ENCODE measurements at regions not wholly inside any gene's neighbourhood (a gene's known extent, or its start where the extent isn't known, plus 50 kb on each side); places are given as distances from the start of the nearest gene placed in this dataset.

DNA sequence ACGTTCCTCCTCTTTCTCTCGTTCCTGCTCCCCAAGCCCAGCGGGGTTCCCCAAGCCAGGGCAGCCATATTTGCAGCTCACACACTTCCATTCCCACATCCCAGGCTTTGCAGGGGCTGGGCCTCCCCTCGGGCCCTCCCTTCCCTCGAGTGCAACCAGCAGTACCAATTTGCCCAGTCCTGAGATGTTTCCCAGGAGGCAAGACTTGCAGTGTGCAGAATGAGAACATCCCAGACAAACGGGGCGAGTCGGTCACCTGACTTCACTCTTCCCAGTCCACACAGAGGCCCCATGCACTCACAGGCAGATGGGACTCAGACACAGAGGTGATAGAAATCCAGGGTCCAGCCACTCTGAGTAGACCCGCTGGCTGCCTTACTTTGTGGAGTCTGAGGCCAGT lies 56.2 kb upstream of the SLC6A6 start:
- TF ChIP-seq, protein P1, sequence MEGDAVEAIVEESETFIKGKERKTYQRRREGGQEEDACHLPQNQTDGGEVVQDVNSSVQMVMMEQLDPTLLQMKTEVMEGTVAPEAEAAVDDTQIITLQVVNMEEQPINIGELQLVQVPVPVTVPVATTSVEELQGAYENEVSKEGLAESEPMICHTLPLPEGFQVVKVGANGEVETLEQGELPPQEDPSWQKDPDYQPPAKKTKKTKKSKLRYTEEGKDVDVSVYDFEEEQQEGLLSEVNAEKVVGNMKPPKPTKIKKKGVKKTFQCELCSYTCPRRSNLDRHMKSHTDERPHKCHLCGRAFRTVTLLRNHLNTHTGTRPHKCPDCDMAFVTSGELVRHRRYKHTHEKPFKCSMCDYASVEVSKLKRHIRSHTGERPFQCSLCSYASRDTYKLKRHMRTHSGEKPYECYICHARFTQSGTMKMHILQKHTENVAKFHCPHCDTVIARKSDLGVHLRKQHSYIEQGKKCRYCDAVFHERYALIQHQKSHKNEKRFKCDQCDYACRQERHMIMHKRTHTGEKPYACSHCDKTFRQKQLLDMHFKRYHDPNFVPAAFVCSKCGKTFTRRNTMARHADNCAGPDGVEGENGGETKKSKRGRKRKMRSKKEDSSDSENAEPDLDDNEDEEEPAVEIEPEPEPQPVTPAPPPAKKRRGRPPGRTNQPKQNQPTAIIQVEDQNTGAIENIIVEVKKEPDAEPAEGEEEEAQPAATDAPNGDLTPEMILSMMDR (conservative IDR thresholded peaks at IDR 0.05) = no peak
- TF ChIP-seq EZH2 (IDR thresholded peaks at IDR 0.05; ENCODE audit: low read depth) = no peak
